ENCODE measurements at regions not wholly inside any gene's neighbourhood (a gene's known extent, or its start where the extent isn't known, plus 50 kb on each side); places are given as distances from the start of the nearest gene placed in this dataset.

GRCh38 chr4:8760561-8760960, 111.1 kb downstream of the HMX1 start:
- no peak for DNase-seq (ENCODE audit: low read depth in 4 of 4, low spot score in 2 of 4)

GRCh38 chr4:8759987-8760386, 111.7 kb downstream of the HMX1 start:
- DNase-seq (ENCODE audit: low read depth in 4 of 4, low spot score in 2 of 4): no peak

GRCh38 chr4:8756816-8757215, 114.8 kb downstream of the HMX1 start:
- DNase-seq (ENCODE audit: low read depth in 4 of 4, low spot score in 2 of 4): no peak

GRCh38 chr4:8754634-8755589, 116.7 kb downstream of the HMX1 start:
- no peak for DNase-seq (ENCODE audit: low read depth in 4 of 4, low spot score in 2 of 4)

GRCh38 chr4:8748236-8748575, 123.4 kb downstream of the HMX1 start:
- DNase-seq (ENCODE audit: low read depth in 4 of 4, low spot score in 2 of 4): no peak

- no peak for DNase-seq (ENCODE audit: low read depth in 4 of 4, low spot score in 2 of 4)
Observed at GRCh38 chr4:8747467-8748235, 124.0 kb downstream of the HMX1 start.

GRCh38 chr4:8746523-8747466, 124.8 kb downstream of the HMX1 start:
- DNase-seq (ENCODE audit: low read depth in 4 of 4, low spot score in 2 of 4): no peak

- no peak for DNase-seq (ENCODE audit: low read depth in 4 of 4, low spot score in 2 of 4)
Observed at GRCh38 chr4:8745826-8746225, 125.8 kb downstream of the HMX1 start.

- DNase-seq (ENCODE audit: low read depth in 4 of 4, low spot score in 2 of 4): no peak
Observed at GRCh38 chr4:8745005-8745790, 126.4 kb downstream of the HMX1 start.

GRCh38 chr4:8744083-8744805, 127.4 kb downstream of the HMX1 start:
- no peak for DNase-seq (ENCODE audit: low read depth in 4 of 4, low spot score in 2 of 4)

GRCh38 chr4:8742546-8742945, 129.1 kb downstream of the HMX1 start:
- no peak for DNase-seq (ENCODE audit: low read depth in 4 of 4, low spot score in 2 of 4)

GRCh38 chr4:8741513-8742226, 130.0 kb downstream of the HMX1 start:
- no peak for DNase-seq (ENCODE audit: low read depth in 4 of 4, low spot score in 2 of 4)

GRCh38 chr4:8740666-8741395, 130.8 kb downstream of the HMX1 start:
- DNase-seq (ENCODE audit: low read depth in 4 of 4, low spot score in 2 of 4): no peak

- no peak for DNase-seq (ENCODE audit: low read depth in 4 of 4, low spot score in 2 of 4)
Observed at GRCh38 chr4:8739820-8740665, 131.6 kb downstream of the HMX1 start.

GRCh38 chr4:8739317-8739716, 132.3 kb downstream of the HMX1 start:
- DNase-seq (ENCODE audit: low read depth in 4 of 4, low spot score in 2 of 4): no peak

- DNase-seq (ENCODE audit: low read depth in 4 of 4, low spot score in 2 of 4): no peak
Observed at GRCh38 chr4:8738471-8738931, 133.1 kb downstream of the HMX1 start.

All from left renal cortex interstitium (tissue), 4 donors.